Uterus (tissue), 2 donors: ENCODE measurements at regions not wholly inside any gene's neighbourhood (a gene's known extent, or its start where the extent isn't known, plus 50 kb on each side); places are given as distances from the start of the nearest gene placed in this dataset.

Experiments used
- POLR2A ChIP-seq, 2 donors: fragments of 450-650 bp; IDR thresholded peaks; one replicate each; pipeline ENCODE4 v1.6.1; 2016; ENCODE audit warnings: antibody characterized with exemption in 2 of 2, mild to moderate bottlenecking in 1 of 2, moderate library complexity in 1 of 2
- TF ChIP-seq, protein P1 (sequence below), 4 experiments: fragments of 200-600 bp in 2 of 4; fragments of 450-650 bp in 2 of 4; sonication (generic) in 2 of 4; IDR thresholded peaks; one replicate each; pipeline ENCODE4 v1.5.1; 2016 to 2019; ENCODE audit warnings: antibody characterized with exemption in 4 of 4, mild to moderate bottlenecking in 2 of 4, moderate library complexity in 1 of 4

- TF ChIP-seq POLR2A (IDR thresholded peaks at IDR 0.05): no peak
- TF ChIP-seq, protein P1, sequence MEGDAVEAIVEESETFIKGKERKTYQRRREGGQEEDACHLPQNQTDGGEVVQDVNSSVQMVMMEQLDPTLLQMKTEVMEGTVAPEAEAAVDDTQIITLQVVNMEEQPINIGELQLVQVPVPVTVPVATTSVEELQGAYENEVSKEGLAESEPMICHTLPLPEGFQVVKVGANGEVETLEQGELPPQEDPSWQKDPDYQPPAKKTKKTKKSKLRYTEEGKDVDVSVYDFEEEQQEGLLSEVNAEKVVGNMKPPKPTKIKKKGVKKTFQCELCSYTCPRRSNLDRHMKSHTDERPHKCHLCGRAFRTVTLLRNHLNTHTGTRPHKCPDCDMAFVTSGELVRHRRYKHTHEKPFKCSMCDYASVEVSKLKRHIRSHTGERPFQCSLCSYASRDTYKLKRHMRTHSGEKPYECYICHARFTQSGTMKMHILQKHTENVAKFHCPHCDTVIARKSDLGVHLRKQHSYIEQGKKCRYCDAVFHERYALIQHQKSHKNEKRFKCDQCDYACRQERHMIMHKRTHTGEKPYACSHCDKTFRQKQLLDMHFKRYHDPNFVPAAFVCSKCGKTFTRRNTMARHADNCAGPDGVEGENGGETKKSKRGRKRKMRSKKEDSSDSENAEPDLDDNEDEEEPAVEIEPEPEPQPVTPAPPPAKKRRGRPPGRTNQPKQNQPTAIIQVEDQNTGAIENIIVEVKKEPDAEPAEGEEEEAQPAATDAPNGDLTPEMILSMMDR (IDR thresholded peaks at IDR 0.05): no peak
These were observed 147.8 kb upstream of the POGK start for GRCh38 chr1:166691476-166691875.
